IPS DF 6.9 (cell line): ENCODE measurements at regions not wholly inside any gene's neighbourhood (a gene's known extent, or its start where the extent isn't known, plus 50 kb on each side); places are given as distances from the start of the nearest gene placed in this dataset.

ENCODE experiments used
- DNase-seq: peaks from one replicate; pipeline ENCODE4 v3.0.0-alpha.2; 2013; ENCODE audit warnings: low read depth, low spot score
- H3K27ac ChIP-seq: one replicate; pipeline ENCODE4 v1.5.1; 2013; ENCODE audit warnings: low read length, control low read depth
- H3K27me3 ChIP-seq: 2 replicates; pipeline ENCODE4 v1.6.1; 2013; ENCODE audit warnings: mild to moderate bottlenecking, low read length; ENCODE audit not compliant: control insufficient read depth, insufficient read depth
- H3K36me3 ChIP-seq: 2 replicates; pipeline ENCODE4 v1.6.1; 2013; ENCODE audit warnings: low read length; ENCODE audit not compliant: control insufficient read depth, insufficient read depth
- H3K4me1 ChIP-seq: 2 replicates; pipeline ENCODE4 v1.6.1; 2013; ENCODE audit warnings: low read length; ENCODE audit not compliant: control insufficient read depth, insufficient read depth
- H3K4me3 ChIP-seq: 2 replicates; pipeline ENCODE4 v1.5.1; 2013; ENCODE audit warnings: mild to moderate bottlenecking, low read length
- H3K9me3 ChIP-seq: 2 replicates; pipeline ENCODE4 v1.6.1; 2013; ENCODE audit warnings: low read length, inconsistent platforms; ENCODE audit not compliant: control insufficient read depth, insufficient read depth
- WGBS: extraction: QIAGEN DNeasy Blood & Tissue Kit; methylation state at CpG from one replicate; pipeline ENCODE4 v1.1.7; 2013; ENCODE audit warnings: mixed read lengths, missing lambda C conversion rate; ENCODE audit not compliant: insufficient read length, insufficient coverage; 5-methylcytosine and 5-hydroxymethylcytosine counted together

DNA sequence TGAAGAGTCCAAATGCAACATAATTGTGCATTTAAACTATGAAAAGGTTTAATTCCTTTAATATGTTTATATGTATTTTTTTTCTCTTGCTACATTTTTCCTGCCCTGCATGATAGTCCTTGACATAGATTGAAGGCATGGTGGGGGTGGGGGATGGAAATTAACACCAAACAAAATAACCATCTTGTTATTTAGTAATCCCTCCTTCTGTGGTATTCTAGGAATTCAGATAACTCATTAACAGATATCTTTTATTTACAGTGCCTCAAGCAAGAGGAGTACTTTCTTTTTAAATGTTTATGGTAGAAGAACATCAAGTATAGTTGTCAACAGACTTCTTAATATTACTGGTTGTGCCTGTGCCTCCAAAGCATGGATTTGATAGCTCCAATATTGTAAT, 337.6 kb upstream of the SEMA3A start:
- H3K9me3 ChIP-seq = no peaks in the 10 kb centered on the region
- no peak overlapping the region for H3K4me3 ChIP-seq
- H3K27me3 ChIP-seq = no peaks in the 10 kb centered on the region
- no peak overlapping the region for H3K27ac ChIP-seq
- no peak for DNase-seq
- peaks cover 3% of the 10 kb centered on the region; the same call in 1 of the 2 replicates for H3K4me1 ChIP-seq
- H3K36me3 ChIP-seq = no peaks in the 10 kb centered on the region

DNA sequence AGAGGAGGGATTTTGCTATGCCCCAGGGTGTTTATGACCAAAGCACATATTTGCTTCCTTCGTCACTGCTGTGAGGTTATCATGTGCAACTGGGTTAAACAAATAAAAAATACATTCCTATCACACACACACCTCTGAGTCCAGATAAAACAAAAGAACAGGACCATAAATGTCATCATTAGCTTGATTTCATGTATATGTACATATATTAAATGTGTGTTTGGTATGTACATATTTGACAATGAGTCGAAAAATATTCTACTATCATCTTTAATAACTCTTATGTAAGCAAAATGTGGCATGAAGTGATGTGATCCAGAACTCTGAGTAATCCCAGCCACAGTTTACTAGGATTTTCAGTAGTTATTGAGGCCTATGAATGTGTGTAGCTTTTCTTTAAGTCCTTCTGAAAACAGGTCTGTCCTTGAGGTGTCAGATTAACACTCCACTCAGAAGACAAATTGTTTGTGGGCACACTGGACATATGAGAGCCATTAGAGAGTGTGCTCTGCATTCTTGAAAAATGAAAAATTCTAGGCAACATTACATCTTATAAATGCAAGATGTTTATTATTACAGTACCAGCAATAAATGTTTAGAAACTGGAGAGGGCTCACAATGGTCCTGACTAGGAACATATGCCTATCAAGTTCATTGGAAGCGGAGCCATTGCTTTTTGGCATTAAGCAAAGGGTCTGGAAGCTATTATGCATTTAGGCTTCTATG, 335.1 kb upstream of the SEMA3A start:
- no CpG with 5 or more reads among the region's 3 CpGs for WGBS
- H3K9me3 ChIP-seq = no peaks in the 10 kb centered on the region
- no peaks in the 10 kb centered on the region for H3K36me3 ChIP-seq
- DNase-seq = no peak
- no peaks in the 10 kb centered on the region for H3K27me3 ChIP-seq
- no peak overlapping the region for H3K4me3 ChIP-seq
- H3K27ac ChIP-seq = no peak overlapping the region
- H3K4me1 ChIP-seq = peaks cover 3% of the 10 kb centered on the region; the same call in 1 of the 2 replicates

DNA sequence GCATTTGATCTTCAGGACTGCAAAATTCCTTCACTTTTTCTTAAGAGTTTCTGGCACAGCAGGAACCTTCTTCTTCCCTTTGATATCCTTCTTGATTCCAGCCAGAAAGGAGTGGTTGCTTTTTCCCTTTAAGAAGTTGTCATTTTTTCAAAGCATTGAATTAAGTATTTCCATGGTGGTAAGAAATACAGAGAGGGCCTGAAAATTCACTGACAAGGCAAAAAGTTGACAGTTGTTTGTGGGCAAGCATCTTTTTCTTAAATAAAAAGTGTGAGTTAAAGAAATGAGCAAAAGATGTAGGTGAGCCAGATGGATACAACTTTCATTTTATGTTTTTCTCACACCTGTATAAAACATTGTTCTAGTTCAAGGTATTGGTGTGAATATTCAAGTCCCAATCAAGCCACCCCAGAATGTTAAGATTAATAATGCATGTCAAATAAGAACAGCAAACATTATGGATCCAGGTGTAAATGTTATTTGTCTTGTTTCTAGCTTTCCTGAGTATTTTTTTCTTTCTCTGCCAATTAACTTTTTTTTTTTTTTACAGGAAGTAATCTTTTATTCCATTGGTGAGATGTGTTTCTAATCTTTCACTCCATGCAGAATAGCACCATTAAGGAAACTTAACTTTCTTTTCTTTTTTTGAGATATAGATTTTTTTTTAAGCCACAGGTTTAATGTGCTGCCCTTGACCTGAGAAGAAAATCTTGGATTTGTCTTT, 334.3 kb upstream of the SEMA3A start:
- Histone ChIP-seq H3K27ac (no peak overlapping the region), H3K4me1 (peaks cover 3% of the 10 kb centered on the region; the same call in 1 of the 2 replicates), H3K9me3 (no peaks in the 10 kb centered on the region), H3K27me3 (no peaks in the 10 kb centered on the region), H3K4me3 (no peak overlapping the region), H3K36me3 (no peaks in the 10 kb centered on the region)
- no peak for DNase-seq

- no peak overlapping the region for H3K27ac ChIP-seq
- no peaks in the 10 kb centered on the region for H3K27me3 ChIP-seq
- WGBS = no CpG with 5 or more reads among the region's 10 CpGs
- no peak overlapping the region for H3K4me3 ChIP-seq
- DNase-seq = no peak
- H3K4me1 ChIP-seq = no peaks in the 10 kb centered on the region
- no peaks in the 10 kb centered on the region for H3K36me3 ChIP-seq
- H3K9me3 ChIP-seq = no peaks in the 10 kb centered on the region
Measured at GRCh38 chr7:84524714-84525694, 330.4 kb upstream of the SEMA3A start.

- Histone ChIP-seq H3K9me3 (no peaks in the 10 kb centered on the region), H3K36me3 (no peaks in the 10 kb centered on the region), H3K27ac (no peak overlapping the region), H3K27me3 (no peaks in the 10 kb centered on the region), H3K4me3 (no peak overlapping the region), H3K4me1 (no peaks in the 10 kb centered on the region)
- WGBS = no CpG with 5 or more reads among the region's 3 CpGs
- no peak for DNase-seq
Measured at GRCh38 chr7:84513061-84513460, 318.5 kb upstream of the SEMA3A start.

DNA sequence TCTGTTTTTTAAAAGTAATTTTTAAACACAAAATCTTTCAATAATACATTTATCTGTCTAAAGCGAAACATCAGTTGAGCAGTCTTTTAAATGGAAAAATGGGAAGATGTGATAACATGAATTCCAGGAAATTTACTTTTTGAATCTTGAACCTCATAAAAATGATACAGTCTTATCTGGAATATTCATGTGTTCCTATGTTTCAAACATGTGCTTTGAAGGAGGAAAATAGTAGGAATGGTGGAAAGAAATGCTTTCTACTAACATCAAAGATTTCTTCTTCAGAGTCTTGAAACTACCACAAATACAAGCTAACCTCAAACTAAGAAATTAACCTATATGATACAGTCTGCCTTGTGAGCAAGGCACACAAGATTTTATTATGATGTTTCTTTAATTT, 317.5 kb upstream of the SEMA3A start:
- no peaks in the 10 kb centered on the region for H3K27me3 ChIP-seq
- H3K4me1 ChIP-seq = no peaks in the 10 kb centered on the region
- no peak for DNase-seq
- no peak overlapping the region for H3K27ac ChIP-seq
- no peaks in the 10 kb centered on the region for H3K36me3 ChIP-seq
- H3K9me3 ChIP-seq = no peaks in the 10 kb centered on the region
- no peak overlapping the region for H3K4me3 ChIP-seq
- WGBS = no CpG with 5 or more reads among the region's 1 CpG

DNA sequence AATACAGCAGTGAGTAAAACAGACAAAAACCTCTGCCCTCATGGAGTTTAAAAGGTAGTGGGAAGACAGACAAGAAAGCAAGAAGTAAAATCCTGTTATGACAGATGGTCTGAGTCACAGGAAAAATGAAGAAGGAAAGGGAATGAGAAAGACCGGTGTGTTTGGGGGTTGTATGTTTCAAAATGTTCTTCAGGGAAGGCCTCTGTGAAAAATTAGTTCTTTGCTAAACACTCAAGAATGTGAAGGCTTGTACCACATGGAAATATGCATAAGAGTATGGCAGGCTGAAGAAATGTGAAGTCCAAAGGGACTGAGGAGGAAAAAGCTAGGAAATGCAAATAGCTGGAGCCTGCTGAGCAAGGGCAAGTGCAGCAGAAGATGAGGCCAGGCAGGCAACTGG, 315.9 kb upstream of the SEMA3A start:
- no CpG with 5 or more reads among the region's 1 CpG for WGBS
- H3K4me3 ChIP-seq = no peak overlapping the region
- no peaks in the 10 kb centered on the region for H3K36me3 ChIP-seq
- no peaks in the 10 kb centered on the region for H3K27me3 ChIP-seq
- no peaks in the 10 kb centered on the region for H3K9me3 ChIP-seq
- no peak overlapping the region for H3K27ac ChIP-seq
- no peak for DNase-seq
- H3K4me1 ChIP-seq = no peaks in the 10 kb centered on the region

DNA sequence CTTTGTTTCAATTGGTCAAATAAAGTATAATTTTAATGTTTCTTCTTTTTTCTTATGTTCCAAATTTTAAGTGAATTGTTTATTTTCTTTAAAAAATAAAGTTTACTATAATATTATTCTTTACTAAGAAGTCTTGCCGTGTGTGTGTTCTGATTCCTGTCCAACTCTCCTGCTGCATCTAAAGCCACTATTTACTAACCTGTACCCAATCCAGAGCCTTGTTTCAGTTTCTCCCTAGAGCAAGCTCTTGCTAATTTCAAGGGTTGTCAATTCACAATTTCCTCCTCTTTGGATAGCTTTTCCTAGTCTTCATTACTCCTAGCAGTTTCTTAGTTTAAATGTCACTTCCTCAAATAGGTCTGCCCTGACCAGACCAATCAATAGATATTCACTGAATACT, 314.9 kb upstream of the SEMA3A start:
- Histone ChIP-seq H3K4me1 (no peaks in the 10 kb centered on the region), H3K27ac (no peak overlapping the region), H3K27me3 (no peaks in the 10 kb centered on the region), H3K36me3 (no peaks in the 10 kb centered on the region), H3K9me3 (no peaks in the 10 kb centered on the region), H3K4me3 (no peak overlapping the region)
- no peak for DNase-seq
- WGBS = no CpG with 5 or more reads among the region's 1 CpG

GRCh38 chr7:84508606-84509005, 314.0 kb upstream of the SEMA3A start:
- no peaks in the 10 kb centered on the region for H3K27me3 ChIP-seq
- H3K4me1 ChIP-seq = no peaks in the 10 kb centered on the region
- no peak overlapping the region for H3K4me3 ChIP-seq
- H3K9me3 ChIP-seq = no peaks in the 10 kb centered on the region
- WGBS = no CpG with 5 or more reads among the region's 4 CpGs
- H3K36me3 ChIP-seq = no peaks in the 10 kb centered on the region
- no peak for DNase-seq
- no peak overlapping the region for H3K27ac ChIP-seq

DNA sequence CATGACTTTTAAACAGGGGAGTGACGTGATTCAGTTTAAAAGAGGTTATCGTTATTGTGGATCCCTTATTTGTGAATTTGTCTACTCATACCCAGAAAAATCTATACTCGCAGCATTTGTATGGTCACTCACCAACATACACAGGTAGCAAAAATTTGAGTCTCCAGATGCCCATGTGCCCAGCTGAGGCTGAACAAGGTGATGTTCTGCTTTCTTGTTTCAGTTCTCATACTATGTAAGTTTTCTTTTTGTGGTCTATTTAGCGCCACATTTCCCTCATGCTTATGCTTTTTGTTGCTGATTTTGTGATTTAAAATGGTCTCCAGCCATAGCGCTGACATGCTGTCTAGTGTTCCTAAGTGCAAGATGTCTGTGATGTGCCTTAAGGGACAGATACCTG, 312.9 kb upstream of the SEMA3A start:
- H3K9me3 ChIP-seq = no peaks in the 10 kb centered on the region
- no peaks in the 10 kb centered on the region for H3K4me1 ChIP-seq
- no peak for DNase-seq
- no peaks in the 10 kb centered on the region for H3K27me3 ChIP-seq
- WGBS = no CpG with 5 or more reads among the region's 5 CpGs
- H3K27ac ChIP-seq = no peak overlapping the region
- H3K36me3 ChIP-seq = no peaks in the 10 kb centered on the region
- H3K4me3 ChIP-seq = no peak overlapping the region
